Gastroesophageal sphincter (tissue), 3 donors: ENCODE measurements at regions not wholly inside any gene's neighbourhood (a gene's known extent, or its start where the extent isn't known, plus 50 kb on each side); places are given as distances from the start of the nearest gene placed in this dataset.

ENCODE experiments used
- CTCF ChIP-seq, 4 experiments: fragments of 200-600 bp in 2 of 4; fragments of 450-650 bp in 2 of 4; sonication (generic) in 1 of 4; IDR thresholded peaks; one replicate each; pipeline ENCODE4 v1.5.1; 2017 to 2019; ENCODE audit warnings: antibody characterized with exemption in 4 of 4, mild to moderate bottlenecking in 2 of 4, moderate library complexity in 2 of 4
- POLR2A ChIP-seq, 2 donors: fragments of 450-650 bp; IDR thresholded peaks; one replicate each; pipeline ENCODE4 v1.6.1; 2017; ENCODE audit warnings: antibody characterized with exemption in 2 of 2, mild to moderate bottlenecking in 2 of 2, moderate library complexity in 1 of 2

GRCh38 chr11:28677721-28678120, 569.5 kb downstream of the METTL15 start:
- TF ChIP-seq CTCF (IDR thresholded peaks at IDR 0.05) (no peak), POLR2A (IDR thresholded peaks at IDR 0.05) (no peak)
